ENCODE measurements at regions not wholly inside any gene's neighbourhood (a gene's known extent, or its start where the extent isn't known, plus 50 kb on each side); places are given as distances from the start of the nearest gene placed in this dataset.

DNA sequence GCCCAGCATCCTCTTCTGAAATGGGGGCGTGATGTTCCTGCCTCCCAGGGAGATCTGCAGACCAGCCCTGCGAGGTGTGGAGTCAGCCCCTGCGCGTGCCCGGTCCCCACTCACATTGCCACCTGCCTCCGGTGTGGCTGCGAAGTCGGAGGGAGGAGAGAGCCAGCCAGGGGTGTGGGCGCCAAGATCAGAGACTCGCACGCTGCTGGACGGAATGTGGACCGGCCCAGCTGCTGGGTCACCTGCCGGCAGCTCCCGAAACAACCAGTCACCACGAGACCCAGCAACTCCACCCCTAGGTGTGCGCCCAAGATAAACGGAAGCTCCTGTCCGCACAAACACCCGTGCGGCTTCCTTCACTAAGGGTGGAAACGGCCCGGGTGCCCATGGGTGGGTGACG is 51.1 kb upstream of the EGFL7 start:
- no peak overlapping the region for H3K4me3 ChIP-seq (ENCODE audit: low read length)
- no peak overlapping the region for H3K27ac ChIP-seq (ENCODE audit: low read length)
- H3K4me1 ChIP-seq (ENCODE audit: control insufficient read depth, insufficient read depth, low read length) = peaks cover 59% of the 10 kb centered on the region
- H3K27me3 ChIP-seq (ENCODE audit: control insufficient read depth, insufficient read depth, low read length) = no peaks in the 10 kb centered on the region
- no peaks in the 10 kb centered on the region for H3K36me3 ChIP-seq (ENCODE audit: control insufficient read depth, insufficient read depth, low read length)
- no peaks in the 10 kb centered on the region for H3K9me3 ChIP-seq (replicated peaks; ENCODE audit: control insufficient read depth, low read depth, low read length)
- WGBS (ENCODE audit: insufficient coverage) = 93% methylated on average over 17 of the region's 24 CpGs
- no peak for DNase-seq

- no peak for DNase-seq
- Histone ChIP-seq H3K4me1 (ENCODE audit: control insufficient read depth, insufficient read depth, low read length) (peaks cover 64% of the 10 kb centered on the region), H3K27ac (ENCODE audit: low read length) (no peak overlapping the region), H3K27me3 (ENCODE audit: control insufficient read depth, insufficient read depth, low read length) (no peaks in the 10 kb centered on the region), H3K4me3 (ENCODE audit: low read length) (no peak overlapping the region), H3K9me3 (replicated peaks; ENCODE audit: control insufficient read depth, low read depth, low read length) (no peaks in the 10 kb centered on the region), H3K36me3 (ENCODE audit: control insufficient read depth, insufficient read depth, low read length) (no peaks in the 10 kb centered on the region)
- 83% methylated on average over 7 of the region's 11 CpGs for WGBS (ENCODE audit: insufficient coverage)
Measured at GRCh38 chr9:136611119-136611518, 51.6 kb upstream of the EGFL7 start.

DNA sequence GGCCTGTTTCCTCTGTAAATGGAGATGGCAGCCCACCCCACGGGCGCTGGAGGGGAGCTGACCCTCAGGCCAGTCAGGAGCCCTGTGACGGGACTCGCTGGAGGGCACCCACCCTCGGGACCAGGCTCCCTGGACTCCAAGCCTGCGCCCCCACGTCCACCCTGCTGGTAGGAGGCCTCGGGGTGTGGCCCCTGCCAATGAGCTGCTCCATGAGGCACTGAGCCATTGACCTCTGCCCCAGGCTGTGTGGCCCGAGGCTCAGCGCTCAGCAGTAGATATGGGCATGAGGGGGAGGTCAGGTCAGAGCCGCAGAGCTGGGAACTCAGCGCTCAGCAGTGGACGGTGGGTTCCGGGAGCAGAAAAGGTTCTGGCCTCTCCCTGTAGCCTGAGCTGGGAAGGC is 52.3 kb upstream of the EGFL7 start:
- Histone ChIP-seq H3K4me3 (ENCODE audit: low read length) (no peak overlapping the region), H3K36me3 (ENCODE audit: control insufficient read depth, insufficient read depth, low read length) (no peaks in the 10 kb centered on the region), H3K27ac (ENCODE audit: low read length) (no peak overlapping the region), H3K4me1 (ENCODE audit: control insufficient read depth, insufficient read depth, low read length) (peaks cover 69% of the 10 kb centered on the region), H3K9me3 (replicated peaks; ENCODE audit: control insufficient read depth, low read depth, low read length) (no peaks in the 10 kb centered on the region), H3K27me3 (ENCODE audit: control insufficient read depth, insufficient read depth, low read length) (no peaks in the 10 kb centered on the region)
- no peak for DNase-seq
- 60% methylated on average over 14 of the region's 14 CpGs for WGBS (ENCODE audit: insufficient coverage)

- Histone ChIP-seq H3K4me1 (ENCODE audit: control insufficient read depth, insufficient read depth, low read length) (peaks cover 68% of the 10 kb centered on the region), H3K36me3 (ENCODE audit: control insufficient read depth, insufficient read depth, low read length) (no peaks in the 10 kb centered on the region), H3K27me3 (ENCODE audit: control insufficient read depth, insufficient read depth, low read length) (no peaks in the 10 kb centered on the region), H3K9me3 (replicated peaks; ENCODE audit: control insufficient read depth, low read depth, low read length) (no peaks in the 10 kb centered on the region), H3K27ac (ENCODE audit: low read length) (no peak overlapping the region), H3K4me3 (ENCODE audit: low read length) (no peak overlapping the region)
- no peak for DNase-seq
- 72% methylated on average over 13 of the region's 17 CpGs for WGBS (ENCODE audit: insufficient coverage)
Measured at GRCh38 chr9:136609838-136610311, 52.8 kb upstream of the EGFL7 start.

DNA sequence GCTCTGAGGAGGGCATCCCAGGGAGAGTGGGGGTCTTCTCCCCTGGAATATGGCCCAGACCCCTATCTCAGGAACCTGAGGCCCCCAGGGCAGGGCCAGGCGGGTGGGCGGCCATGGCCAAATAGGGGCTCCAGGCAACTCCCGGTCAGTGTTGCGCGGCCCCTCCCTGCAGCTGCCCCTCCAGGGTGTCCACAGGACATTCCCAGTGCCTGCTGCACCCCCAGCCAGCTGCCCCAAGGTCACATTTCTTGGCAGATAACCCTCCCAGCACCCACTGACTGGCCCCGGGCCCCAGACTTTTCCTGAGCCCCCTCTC is 53.6 kb upstream of the EGFL7 start:
- 78% methylated on average over 6 of the region's 6 CpGs for WGBS (ENCODE audit: insufficient coverage)
- H3K4me3 ChIP-seq (ENCODE audit: low read length) = no peak overlapping the region
- DNase-seq = no peak
- H3K27ac ChIP-seq (ENCODE audit: low read length) = no peak overlapping the region
- no peaks in the 10 kb centered on the region for H3K27me3 ChIP-seq (ENCODE audit: control insufficient read depth, insufficient read depth, low read length)
- H3K4me1 ChIP-seq (ENCODE audit: control insufficient read depth, insufficient read depth, low read length) = peaks cover 69% of the 10 kb centered on the region
- H3K36me3 ChIP-seq (ENCODE audit: control insufficient read depth, insufficient read depth, low read length) = no peaks in the 10 kb centered on the region
- no peaks in the 10 kb centered on the region for H3K9me3 ChIP-seq (replicated peaks; ENCODE audit: control insufficient read depth, low read depth, low read length)

- Histone ChIP-seq H3K27ac (ENCODE audit: low read length) (no peak overlapping the region), H3K4me1 (ENCODE audit: control insufficient read depth, insufficient read depth, low read length) (peaks cover 63% of the 10 kb centered on the region), H3K36me3 (ENCODE audit: control insufficient read depth, insufficient read depth, low read length) (no peaks in the 10 kb centered on the region), H3K9me3 (replicated peaks; ENCODE audit: control insufficient read depth, low read depth, low read length) (no peaks in the 10 kb centered on the region), H3K4me3 (ENCODE audit: low read length) (no peak overlapping the region), H3K27me3 (ENCODE audit: control insufficient read depth, insufficient read depth, low read length) (no peaks in the 10 kb centered on the region)
- 34% methylated on average over 14 of the region's 16 CpGs for WGBS (ENCODE audit: insufficient coverage)
- DNase-seq = no peak
Measured at GRCh38 chr9:136608348-136609159, 54.2 kb upstream of the EGFL7 start.

DNA sequence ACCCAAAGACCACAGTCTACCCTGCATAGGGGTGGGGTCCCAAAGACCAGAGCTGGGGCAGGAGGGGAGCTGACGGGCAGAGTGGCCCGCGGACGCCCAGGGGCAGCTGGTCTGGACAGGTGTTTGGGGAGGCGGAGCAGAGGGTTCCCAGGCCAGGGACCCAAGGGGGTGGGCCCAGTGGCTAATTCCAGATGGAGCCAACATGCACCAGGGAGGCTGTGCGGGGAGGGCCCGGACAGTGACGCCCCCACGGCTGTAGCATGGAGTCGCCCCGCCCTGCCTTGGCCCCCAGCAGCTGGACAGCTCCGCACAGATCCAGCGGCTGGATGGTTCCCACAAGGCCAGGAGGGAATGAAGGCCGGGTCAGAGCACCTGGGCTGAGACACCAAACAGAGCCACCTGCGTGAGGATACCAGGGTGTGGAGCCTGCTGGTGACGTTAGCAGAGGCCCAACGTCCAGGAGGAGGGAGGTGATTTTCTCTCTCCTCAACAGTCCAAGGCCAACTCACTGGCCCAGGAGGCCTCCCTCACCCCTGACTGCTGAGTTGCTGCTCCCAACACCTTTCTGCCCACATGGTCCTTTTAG is 55.3 kb upstream of the EGFL7 start:
- DNase-seq = no peak
- H3K4me3 ChIP-seq (ENCODE audit: low read length) = no peak overlapping the region
- no peaks in the 10 kb centered on the region for H3K36me3 ChIP-seq (ENCODE audit: control insufficient read depth, insufficient read depth, low read length)
- H3K4me1 ChIP-seq (ENCODE audit: control insufficient read depth, insufficient read depth, low read length) = peaks cover 63% of the 10 kb centered on the region
- H3K27me3 ChIP-seq (ENCODE audit: control insufficient read depth, insufficient read depth, low read length) = peaks cover 3% of the 10 kb centered on the region
- no peaks in the 10 kb centered on the region for H3K9me3 ChIP-seq (replicated peaks; ENCODE audit: control insufficient read depth, low read depth, low read length)
- no peak overlapping the region for H3K27ac ChIP-seq (ENCODE audit: low read length)
- WGBS (ENCODE audit: insufficient coverage) = 65% methylated on average over 14 of the region's 17 CpGs

- Histone ChIP-seq H3K4me1 (ENCODE audit: control insufficient read depth, insufficient read depth, low read length) (peaks cover 63% of the 10 kb centered on the region), H3K27ac (ENCODE audit: low read length) (peak overlapping the region; percentile 75)
- 66% methylated on average over 5 of the region's 19 CpGs for WGBS (ENCODE audit: insufficient coverage)
Measured at GRCh38 chr9:136606687-136607333, 55.9 kb upstream of the EGFL7 start.

GRCh38 chr9:136605988-136606660 is 56.6 kb upstream of the EGFL7 start:
- Histone ChIP-seq H3K27ac (ENCODE audit: low read length) (peak overlapping the region; percentile 75), H3K4me3 (ENCODE audit: low read length) (no peak overlapping the region), H3K27me3 (ENCODE audit: control insufficient read depth, insufficient read depth, low read length) (peaks cover 5% of the 10 kb centered on the region), H3K9me3 (replicated peaks; ENCODE audit: control insufficient read depth, low read depth, low read length) (no peaks in the 10 kb centered on the region), H3K4me1 (ENCODE audit: control insufficient read depth, insufficient read depth, low read length) (peaks cover 60% of the 10 kb centered on the region), H3K36me3 (ENCODE audit: control insufficient read depth, insufficient read depth, low read length) (no peaks in the 10 kb centered on the region)
- WGBS (ENCODE audit: insufficient coverage) = 29% methylated on average over 13 of the region's 17 CpGs
- DNase-seq = peak; percentile 62

More at GRCh38 chr9:136606687-136607333, 55.9 kb upstream of the EGFL7 start:
- Histone ChIP-seq H3K27me3 (ENCODE audit: control insufficient read depth, insufficient read depth, low read length) (peaks cover 4% of the 10 kb centered on the region), H3K9me3 (replicated peaks; ENCODE audit: control insufficient read depth, low read depth, low read length) (no peaks in the 10 kb centered on the region), H3K4me3 (ENCODE audit: low read length) (no peak overlapping the region), H3K36me3 (ENCODE audit: control insufficient read depth, insufficient read depth, low read length) (no peaks in the 10 kb centered on the region)
- no peak for DNase-seq

Measured in muscle of leg (tissue), 3 donors.